ENCODE measurements at regions not wholly inside any gene's neighbourhood (a gene's known extent, or its start where the extent isn't known, plus 50 kb on each side); places are given as distances from the start of the nearest gene placed in this dataset.

DNA sequence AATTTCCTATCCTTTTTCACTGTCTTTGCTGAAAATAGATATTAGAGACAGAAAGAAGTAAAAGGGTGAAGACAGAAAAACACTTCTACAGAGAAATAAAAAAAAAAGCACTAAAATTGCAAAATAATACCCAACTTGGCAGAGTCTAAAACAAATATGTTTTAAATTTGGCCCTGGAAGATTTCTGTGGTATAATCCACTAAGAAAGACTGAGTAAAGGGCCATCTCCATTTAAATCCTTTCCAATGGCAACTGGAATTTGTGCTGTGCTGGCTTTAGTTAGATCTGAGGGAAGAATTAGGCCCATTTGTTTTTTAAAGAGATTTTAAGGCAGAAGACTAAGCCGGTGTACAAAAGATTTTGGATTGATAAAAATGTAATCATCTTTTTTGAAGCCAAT lies 321.2 kb downstream of the GJA1 start:
- intact Hi-C loops (cut with micrococcal nuclease; ENCODE audit: unreplicated experiment) (no loop called here), in situ Hi-C loops (cut with HindIII; ENCODE audit: extremely low pct_ligation_motif_present, low pct_unique_long_range_greater_than_20kb) (no loop called here)
- 0% methylated on average over 1 of the region's 1 CpG for WGBS (ENCODE audit: low lambda C conversion rate)
- Histone ChIP-seq H3K27ac (ENCODE audit: extremely low read length, insufficient read depth, low read length) (no peak overlapping the region), H3K36me3 (replicated peaks in 1 of 2; ENCODE audit: control insufficient read depth in 1 of 2, insufficient read depth in 2 of 2, low read length in 2 of 2) (no peaks in the 10 kb centered on the region), H3K4me3 (replicated peaks in 1 of 3; ENCODE audit: insufficient read depth in 1 of 3, low read depth in 2 of 3, low read length in 3 of 3) (no peak overlapping the region), H3K4me2 (ENCODE audit: low read depth, low read length) (no peak overlapping the region), H4K20me1 (ENCODE audit: insufficient read depth, low read length) (no peaks in the 10 kb centered on the region), H3K9ac (ENCODE audit: insufficient read depth, low read depth, low read length) (no peak overlapping the region), H3K79me2 (ENCODE audit: insufficient read depth, low read length) (no peaks in the 10 kb centered on the region), H3K27me3 (ENCODE audit: control insufficient read depth in 1 of 2, insufficient read depth in 2 of 2, low read length in 2 of 2) (no peaks in the 10 kb centered on the region), H3K4me1 (ENCODE audit: insufficient read depth, low read length) (no peaks in the 10 kb centered on the region), H3K9me3 (ENCODE audit: low read length) (no peaks in the 10 kb centered on the region), H2AFZ (ENCODE audit: low read length) (no peak overlapping the region)
- no peak for ATAC-seq
- TF ChIP-seq CENPX (CRISPR knock-in tag; IDR thresholded peaks at IDR 0.05) (no peak), AGO2 (optimal IDR thresholded peaks at IDR 0.05; ENCODE audit: low read depth, low read length) (no peak), MNT (IDR thresholded peaks at IDR 0.05) (no peak), TAF15 (IDR thresholded peaks at IDR 0.05; ENCODE audit: low read depth, low read length, poor library complexity, severe bottlenecking) (no peak), ZNF552 (CRISPR knock-in tag; IDR thresholded peaks at IDR 0.05; ENCODE audit: borderline replicate concordance) (no peak), ZNF589 (CRISPR knock-in tag; conservative IDR thresholded peaks at IDR 0.05) (no peak), CHD4 (IDR thresholded peaks at IDR 0.05; ENCODE audit: borderline replicate concordance, low read length) (no peak), FOXA1 (IDR thresholded peaks at IDR 0.05) (no peak), FOXA1 (CRISPR knock-in tag; IDR thresholded peaks at IDR 0.05) (no peak), SIX4 (CRISPR knock-in tag; IDR thresholded peaks at IDR 0.05) (no peak), FOXK2 (IDR thresholded peaks at IDR 0.05) (no peak), ZNF274 (CRISPR knock-in tag; IDR thresholded peaks at IDR 0.05) (no peak), ATAD3A (CRISPR knock-in tag; IDR thresholded peaks at IDR 0.05) (no peak), PAF1 (CRISPR knock-in tag; IDR thresholded peaks at IDR 0.05) (no peak)
- no peak for DNase-seq (ENCODE audit: low spot score)
- POLR2A ChIA-PET: no interaction called here
- CTCF ChIA-PET (ENCODE audit: low intra/inter-chr PET ratio, low total read pairs): no interaction called here
- BruUV-seq (replicated peaks): no TSS peak
- FAIRE-seq: no peak
